K562 (cell line): ENCODE measurements at regions not wholly inside any gene's neighbourhood (a gene's known extent, or its start where the extent isn't known, plus 50 kb on each side); places are given as distances from the start of the nearest gene placed in this dataset.

Source experiments
- ATAC-seq: fragments of 200-7000 bp; cut with Tn5 transposase; 3 replicates; pipeline ENCODE4 v1.9.1; 2020; ENCODE audit warnings: moderate library complexity
- BruUV-seq: library from RNA; stranded (reverse); fragments of 400-500 nt; replicated peaks from 2 replicates; lab custom pipeline; 2021; lab: Mats Ljungman, UMichigan
- CTCF ChIA-PET: fragments of 300-600 bp; formaldehyde crosslinking; extraction: SDS; loops from one replicate; lab custom pipeline; 2021; ENCODE audit warnings: low intra/inter-chr PET ratio; lab: Yijun Ruan, JAX
- POLR2A ChIA-PET: fragments of 300-600, 350-650 bp; sonication (Branson Sonifier 250); formaldehyde crosslinking; extraction: SDS; loops from one replicate; lab custom pipeline; 2021; ENCODE audit warnings: antibody characterized with exemption, inconsistent platforms; lab: Yijun Ruan, JAX
- DNase-seq, 4 experiments: peaks; one replicate each; pipeline versions ENCODE4 v3.0.0 to v3.0.0-alpha.2; 2011 to 2018; ENCODE audit warnings: low spot score in 3 of 4, mixed read lengths in 3 of 4; ENCODE audit errors: extremely low read depth in 1 of 4
- FAIRE-seq: peaks from 2 replicates; lab custom pipeline; 2011; peaks lifted over from hg19 to GRCh38; lab: Jason Lieb, UNC
- H2AFZ ChIP-seq: 2 replicates; pipeline ENCODE4 v1.6.0; 2011; ENCODE audit warnings: low read depth, low read length, control low read depth, inconsistent platforms
- H3K27ac ChIP-seq: fragments of 200-600 bp; 3 replicates; pipeline ENCODE4 v1.8.0; 2011; ENCODE audit warnings: low read depth, mild to moderate bottlenecking, control low read depth, inconsistent platforms, low read length, moderate library complexity, mixed read lengths; ENCODE audit errors: extremely low read depth
- H3K27me3 ChIP-seq, 2 experiments: fragments of 300-600 bp in 1 of 2; 2 replicates in 1 of 2; 3 replicates in 1 of 2; pipeline versions ENCODE4 v1.6.0 to v1.8.0; 2011; ENCODE audit warnings: inconsistent platforms in 2 of 2, low read length in 2 of 2, mild to moderate bottlenecking in 1 of 2, mixed read lengths in 1 of 2, moderate library complexity in 1 of 2; ENCODE audit not compliant: control insufficient read depth in 2 of 2, insufficient read depth in 2 of 2
- H3K36me3 ChIP-seq: fragments of 300-600 bp; 3 replicates; pipeline ENCODE4 v1.8.0; 2011; ENCODE audit warnings: mild to moderate bottlenecking, low read length, inconsistent platforms; ENCODE audit not compliant: control insufficient read depth, insufficient read depth
- H3K4me1 ChIP-seq, 2 experiments: fragments of 200-600 bp in 1 of 2; replicated peaks in 1 of 2; 2 replicates in 1 of 2; 3 replicates in 1 of 2; pipeline versions ENCODE4 v1.5.1 to v1.8.0; 2011; ENCODE audit warnings: inconsistent platforms in 2 of 2, low read length in 2 of 2, mild to moderate bottlenecking in 1 of 2, mixed read lengths in 1 of 2, moderate library complexity in 1 of 2; ENCODE audit not compliant: control insufficient read depth in 2 of 2, insufficient read depth in 2 of 2
- H3K4me2 ChIP-seq: 2 replicates; pipeline ENCODE4 v1.6.1; 2011; ENCODE audit warnings: low read length, control low read depth, inconsistent platforms, mixed read lengths; ENCODE audit not compliant: insufficient read depth
- H3K4me3 ChIP-seq: fragments of 200-600 bp; sonication (generic), shearing (Covaris generic); 2 replicates; pipeline ENCODE4 v1.5.1; 2016; ENCODE audit warnings: control low read depth, inconsistent platforms
- H3K79me2 ChIP-seq: fragments of 200-600 bp; 3 replicates; pipeline ENCODE4 v1.8.0; 2011; ENCODE audit warnings: low read length, inconsistent platforms; ENCODE audit not compliant: control insufficient read depth, insufficient read depth
- H3K9ac ChIP-seq, 2 experiments: 2 replicates each; pipeline versions ENCODE4 v1.6.0 to v1.6.1; 2011; ENCODE audit warnings: low read depth in 2 of 2, low read length in 2 of 2, control low read depth in 1 of 2, inconsistent platforms in 1 of 2, mild to moderate bottlenecking in 1 of 2, mixed read lengths in 1 of 2; ENCODE audit not compliant: insufficient read depth in 1 of 2
- H3K9me1 ChIP-seq: one replicate; pipeline ENCODE4 v1.6.0; 2011; ENCODE audit warnings: inconsistent platforms, mild to moderate bottlenecking, low read length, moderate library complexity; ENCODE audit not compliant: control insufficient read depth, insufficient read depth
- H3K9me3 ChIP-seq: replicated peaks from 2 replicates; pipeline ENCODE4 v1.5.1; 2011; ENCODE audit warnings: low read depth, low read length, inconsistent platforms; ENCODE audit not compliant: control insufficient read depth, insufficient read depth
- H4K20me1 ChIP-seq: replicated peaks from 2 replicates; pipeline ENCODE4 v1.6.1; 2011; ENCODE audit warnings: low read length, inconsistent platforms, mixed read lengths; ENCODE audit not compliant: control insufficient read depth, insufficient read depth
- CHD4 ChIP-seq: fragments of 200-600 bp; sonication (generic); IDR thresholded peaks from 3 replicates; pipeline ENCODE4 v1.6.1; 2012; ENCODE audit warnings: low read depth, mild to moderate bottlenecking, mixed read lengths, low read length, inconsistent platforms; ENCODE audit not compliant: insufficient read depth, insufficient replicate concordance, poor library complexity, severe bottlenecking
- MEF2D ChIP-seq: conservative IDR thresholded peaks from 2 replicates; pipeline ENCODE4 v1.6.1; 2016; ENCODE audit warnings: low read depth, missing genetic modification characterization, missing compliant biosample characterization
- WGBS: fragments of 100-300 bp; shearing (Covaris generic); methylation state at CpG from one replicate; pipeline ENCODE4 v1.1.6; 2016; ENCODE audit warnings: low coverage, mixed read lengths; ENCODE audit not compliant: insufficient coverage; ENCODE audit errors: missing lambda C conversion rate; 5-methylcytosine and 5-hydroxymethylcytosine counted together
- in situ Hi-C: fragments of 300-500 bp; cut with MboI; formaldehyde crosslinking; loops from 4 replicates; pipeline ENCODE4 v1.15.0; 2018; ENCODE audit warnings: inconsistent platforms, mixed read lengths
- intact Hi-C: fragments of 100-400 bp; cut with micrococcal nuclease; formaldehyde crosslinking; loops from 2 replicates; pipeline ENCODE4 v1.14.2; 2022
- TF ChIP-seq, protein P1 (sequence below), 2 experiments: fragments of 450-650 bp; IDR thresholded peaks; 2 replicates each; pipeline ENCODE4 v1.6.1; 2016; ENCODE audit warnings: mild to moderate bottlenecking in 2 of 2, borderline replicate concordance in 1 of 2, low read depth in 1 of 2, moderate library complexity in 1 of 2

DNA sequence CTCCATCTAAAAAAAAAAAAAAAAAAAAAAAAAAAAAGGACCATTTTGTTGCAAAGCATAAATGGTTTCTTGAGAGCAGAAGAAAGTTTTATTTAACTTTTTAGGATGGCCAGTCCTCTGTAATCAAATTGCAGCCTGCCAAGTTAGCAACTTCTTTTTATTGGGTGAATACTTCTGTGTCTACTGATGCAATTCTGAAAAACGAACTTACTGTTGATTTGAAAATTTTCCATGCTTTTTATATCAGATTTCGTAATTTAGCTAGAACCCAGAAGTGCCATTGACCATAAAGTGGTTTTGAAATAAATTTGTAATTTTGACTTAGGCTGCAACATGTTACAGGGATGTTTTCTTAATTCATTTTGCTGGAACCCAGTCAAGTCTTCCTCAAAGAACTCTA lies 269.1 kb upstream of the ACTBL2 start:
- WGBS = 0% methylated on average over 2 of the region's 2 CpGs
- Histone ChIP-seq H3K9ac (no peak overlapping the region), H3K9me3 (no peaks in the 10 kb centered on the region), H3K4me2 (no peak overlapping the region), H3K79me2 (no peaks in the 10 kb centered on the region), H3K4me1 (no peaks in the 10 kb centered on the region), H3K36me3 (no peaks in the 10 kb centered on the region), H3K4me3 (no peak overlapping the region), H3K27me3 (0 out of 5 replicates have a peak, but pooled peaks cover 0 to 4% of the 10 kb centered on the region in 2 experiments), H3K27ac (no peak overlapping the region), H2AFZ (no peak overlapping the region), H4K20me1 (no peaks in the 10 kb centered on the region), H3K9me1 (no peaks in the 10 kb centered on the region)
- ChIA-PET POLR2A (no interaction called here), CTCF (no interaction called here)
- no TSS peak for BruUV-seq
- ATAC-seq (no peak), DNase-seq (no peak), FAIRE-seq (no peak)
- TF ChIP-seq MEF2D (tag) (no peak), CHD4 (no peak)
- TF ChIP-seq, protein P1, sequence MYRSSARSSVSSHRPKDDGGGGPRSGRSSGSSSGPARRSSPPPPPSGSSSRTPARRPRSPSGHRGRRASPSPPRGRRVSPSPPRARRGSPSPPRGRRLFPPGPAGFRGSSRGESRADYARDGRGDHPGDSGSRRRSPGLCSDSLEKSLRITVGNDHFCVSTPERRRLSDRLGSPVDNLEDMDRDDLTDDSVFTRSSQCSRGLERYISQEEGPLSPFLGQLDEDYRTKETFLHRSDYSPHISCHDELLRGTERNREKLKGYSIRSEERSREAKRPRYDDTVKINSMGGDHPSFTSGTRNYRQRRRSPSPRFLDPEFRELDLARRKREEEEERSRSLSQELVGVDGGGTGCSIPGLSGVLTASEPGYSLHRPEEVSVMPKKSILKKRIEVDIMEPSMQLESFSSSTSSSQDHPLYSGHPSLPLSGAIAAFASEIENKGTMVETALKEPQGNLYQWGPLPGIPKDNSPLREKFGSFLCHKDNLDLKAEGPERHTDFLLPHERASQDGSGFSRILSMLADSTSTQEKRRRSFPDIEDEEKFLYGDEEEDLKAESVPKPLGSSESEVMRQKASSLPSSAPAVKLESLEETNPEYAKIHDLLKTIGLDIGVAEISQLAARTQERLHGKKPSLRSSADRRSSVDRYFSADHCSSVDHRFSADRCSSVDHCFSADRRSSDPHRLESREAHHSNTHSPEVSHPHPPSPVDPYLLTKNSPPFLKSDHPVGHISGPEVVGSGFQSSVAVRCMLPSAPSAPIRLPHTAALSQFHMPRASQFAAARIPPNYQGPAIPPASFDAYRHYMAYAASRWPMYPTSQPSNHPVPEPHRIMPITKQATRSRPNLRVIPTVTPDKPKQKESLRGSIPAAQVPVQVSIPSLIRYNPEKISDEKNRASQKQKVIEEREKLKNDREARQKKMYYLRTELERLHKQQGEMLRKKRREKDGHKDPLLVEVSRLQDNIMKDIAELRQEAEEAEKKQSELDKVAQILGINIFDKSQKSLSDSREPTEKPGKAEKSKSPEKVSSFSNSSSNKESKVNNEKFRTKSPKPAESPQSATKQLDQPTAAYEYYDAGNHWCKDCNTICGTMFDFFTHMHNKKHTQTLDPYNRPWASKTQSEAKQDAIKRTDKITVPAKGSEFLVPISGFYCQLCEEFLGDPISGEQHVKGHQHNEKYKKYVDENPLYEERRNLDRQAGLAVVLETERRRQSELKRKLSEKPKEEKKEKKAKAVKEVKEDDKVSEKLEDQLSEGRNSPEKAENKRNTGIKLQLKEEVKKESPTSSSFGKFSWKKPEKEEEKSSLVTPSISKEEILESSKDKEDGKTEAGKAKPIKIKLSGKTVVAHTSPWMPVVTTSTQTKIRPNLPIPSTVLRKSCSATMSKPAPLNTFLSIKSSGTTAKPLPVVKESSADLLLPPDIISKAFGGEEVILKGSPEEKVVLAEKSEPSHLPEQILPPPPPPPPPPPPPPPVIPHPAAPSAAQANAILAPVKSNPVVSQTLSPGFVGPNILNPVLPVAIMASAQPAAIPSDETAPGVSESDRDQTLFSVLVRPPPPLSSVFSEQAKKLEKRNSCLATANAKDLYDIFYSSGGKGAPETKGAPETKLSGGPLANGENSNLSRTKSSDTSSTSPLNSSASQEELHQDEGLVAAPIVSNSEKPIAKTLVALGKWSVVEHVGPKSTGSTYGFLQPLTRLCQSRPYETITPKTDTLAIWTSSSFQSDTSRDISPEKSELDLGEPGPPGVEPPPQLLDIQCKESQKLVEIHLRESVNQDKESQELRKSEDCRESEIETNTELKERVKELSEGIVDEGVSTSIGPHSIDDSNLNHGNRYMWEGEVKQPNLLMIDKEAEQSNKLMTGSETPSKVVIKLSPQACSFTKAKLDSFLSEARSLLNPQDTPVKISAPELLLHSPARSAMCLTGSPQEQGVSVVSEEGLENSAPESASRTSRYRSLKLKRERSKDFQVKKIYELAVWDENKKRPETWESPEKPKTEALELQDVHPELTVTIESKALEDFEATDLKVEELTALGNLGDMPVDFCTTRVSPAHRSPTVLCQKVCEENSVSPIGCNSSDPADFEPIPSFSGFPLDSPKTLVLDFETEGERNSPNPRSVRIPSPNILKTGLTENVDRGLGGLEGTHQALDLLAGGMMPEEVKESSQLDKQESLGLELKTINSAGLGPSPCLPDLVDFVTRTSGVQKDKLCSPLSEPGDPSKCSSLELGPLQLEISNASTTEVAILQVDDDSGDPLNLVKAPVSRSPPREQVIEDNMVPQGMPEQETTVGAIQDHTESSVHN (IDR thresholded peaks at IDR 0.05; ENCODE audit: borderline replicate concordance in 1 of 2, low read depth in 1 of 2) = no peak
- intact Hi-C loops = no loop called here
- in situ Hi-C loops = no loop called here
